ENCODE measurements at regions not wholly inside any gene's neighbourhood (a gene's known extent, or its start where the extent isn't known, plus 50 kb on each side); places are given as distances from the start of the nearest gene placed in this dataset.

DNA sequence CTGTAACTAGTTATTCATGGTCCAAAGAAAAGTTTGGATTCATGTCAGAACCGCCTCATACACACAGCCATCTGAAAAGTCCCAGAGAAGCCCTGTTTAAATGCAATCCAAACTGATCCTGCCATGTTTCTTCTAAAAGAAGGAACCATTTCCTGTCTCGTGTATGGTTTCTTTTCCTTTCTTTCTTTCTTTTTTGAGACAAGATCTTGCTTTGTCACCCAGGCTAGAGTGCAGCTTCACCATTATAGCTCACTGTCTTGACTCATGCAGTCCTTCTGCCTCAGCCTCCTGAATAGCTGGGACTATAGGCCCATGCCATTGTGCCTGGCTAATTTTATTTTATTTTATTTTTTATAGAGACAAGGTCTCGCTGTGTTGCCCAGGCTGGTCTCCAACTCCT lies 77.4 kb upstream of the NSMCE3 start:
- TF ChIP-seq YY1 (IDR thresholded peaks at IDR 0.05; ENCODE audit: insufficient read depth, insufficient read length) (no peak), ZNF274 (IDR thresholded peaks at IDR 0.05; ENCODE audit: low read depth, low read length) (no peak), SUZ12 (IDR thresholded peaks at IDR 0.05; ENCODE audit: extremely low read depth, insufficient read depth, insufficient read length) (no peak)

Data from NT2/D1 (cell line).